Colon (tissue), 2 donors: ENCODE measurements at regions not wholly inside any gene's neighbourhood (a gene's known extent, or its start where the extent isn't known, plus 50 kb on each side); places are given as distances from the start of the nearest gene placed in this dataset.

Experiments used
- FAIRE-seq: peaks from 2 replicates; lab custom pipeline; 2012; peaks lifted over from hg19 to GRCh38; lab: Jason Lieb, UNC
- donor health status: control.
- donor health status: control.

DNA sequence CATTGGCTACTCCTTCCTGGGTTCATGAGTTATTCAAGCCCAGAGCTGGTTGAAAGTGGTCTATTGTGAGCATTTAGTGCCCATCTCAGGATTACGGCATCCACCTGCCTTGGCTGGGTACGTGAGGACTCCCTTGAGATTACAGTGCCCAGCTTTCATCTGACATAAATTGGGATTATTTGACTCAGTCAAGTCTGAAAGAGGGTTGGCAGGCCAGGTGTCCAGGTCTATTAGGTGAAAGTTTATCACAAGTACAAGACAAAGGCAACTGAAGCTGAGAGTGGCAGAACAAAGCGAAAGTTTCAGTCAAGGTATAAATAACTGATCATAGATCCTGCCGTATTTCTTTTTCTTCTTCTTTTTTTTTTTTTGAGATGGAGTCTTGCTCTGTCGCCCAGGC, 84.6 kb upstream of the ATF7IP start:
- FAIRE-seq = no peak

DNA sequence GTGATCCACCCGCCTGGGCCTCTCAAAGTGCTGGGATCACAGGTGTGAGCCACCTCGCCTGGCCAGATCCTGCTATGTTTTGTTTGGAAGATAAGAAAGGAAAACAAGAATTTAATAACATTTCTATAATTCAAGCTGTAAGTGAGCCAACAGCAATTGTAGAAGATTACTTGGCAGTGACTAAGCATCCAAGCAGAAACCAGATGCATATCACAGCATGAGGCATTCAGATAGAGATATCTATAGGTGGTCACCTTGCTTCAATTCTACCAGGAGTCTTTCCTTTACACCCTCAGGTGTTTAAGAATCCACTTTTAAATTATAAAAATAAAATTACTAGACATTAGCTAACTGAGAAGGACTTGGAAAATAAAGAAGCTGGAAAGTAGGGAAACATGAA, 83.9 kb upstream of the ATF7IP start:
- FAIRE-seq = no peak

GRCh38 chr12:14283489-14284144, 81.9 kb upstream of the ATF7IP start:
- FAIRE-seq = no peak

- FAIRE-seq = no peak
Measured at GRCh38 chr12:14284184-14284722, 81.2 kb upstream of the ATF7IP start.

- no peak for FAIRE-seq
Measured at GRCh38 chr12:14289601-14290000, 75.9 kb upstream of the ATF7IP start.

DNA sequence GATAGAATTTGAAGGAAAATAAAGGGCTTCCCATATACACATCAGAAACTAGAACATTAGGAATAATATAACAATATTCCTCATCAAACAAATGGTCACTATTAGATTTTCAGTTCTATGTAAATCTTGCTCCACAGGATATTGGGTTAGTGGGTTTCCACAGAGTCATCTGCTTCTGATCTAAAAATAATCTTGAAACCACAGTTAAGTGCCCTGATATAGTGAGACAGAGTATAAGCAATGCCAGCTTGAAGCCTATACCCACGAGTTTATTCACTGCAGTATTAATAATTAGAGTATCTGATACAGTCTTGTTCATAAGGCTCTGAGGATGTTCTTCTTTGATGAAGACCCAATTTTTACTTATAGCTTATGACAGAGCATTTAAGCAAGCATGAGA, 74.5 kb upstream of the ATF7IP start:
- FAIRE-seq = no peak

GRCh38 chr12:14303661-14304155, 61.8 kb upstream of the ATF7IP start:
- FAIRE-seq = no peak

- FAIRE-seq = no peak
Measured at GRCh38 chr12:14307004-14307403, 58.5 kb upstream of the ATF7IP start.

DNA sequence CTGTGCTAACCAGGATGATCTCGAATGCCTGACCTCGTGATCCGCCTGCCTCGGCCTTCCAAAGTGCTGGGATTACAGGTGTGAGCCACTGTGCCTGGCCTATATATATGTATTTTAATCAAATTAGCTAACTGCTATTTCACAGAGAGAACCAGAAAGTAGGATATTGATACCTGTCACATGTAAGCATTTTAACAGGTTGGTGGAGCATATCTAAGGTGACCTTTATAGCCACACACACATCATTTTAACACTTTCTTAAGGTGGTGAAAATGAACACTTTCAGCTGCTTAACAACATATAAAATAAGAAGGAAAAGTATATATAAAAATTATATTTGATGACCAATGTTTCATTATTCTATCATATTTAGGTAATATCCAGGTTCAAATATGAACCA, 57.0 kb upstream of the ATF7IP start:
- no peak for FAIRE-seq

DNA sequence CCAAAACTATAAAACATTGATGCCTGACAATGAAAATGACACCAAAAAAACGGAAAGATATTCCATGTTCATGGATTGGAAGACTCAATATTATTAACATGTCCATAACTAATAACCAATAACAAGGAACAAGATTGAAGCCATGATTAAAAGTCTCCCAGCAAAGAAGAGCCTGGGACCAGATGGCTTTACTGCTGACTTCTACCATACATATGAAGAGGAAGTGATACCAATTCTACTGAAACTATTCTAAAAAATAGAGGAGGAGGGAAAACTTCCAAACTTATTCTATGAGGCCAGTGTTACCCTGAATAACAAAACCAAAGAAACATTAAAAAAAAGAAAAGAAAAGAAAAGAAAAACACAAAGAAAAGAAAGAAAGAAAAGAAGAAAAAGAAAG, 54.6 kb upstream of the ATF7IP start:
- no peak for FAIRE-seq

DNA sequence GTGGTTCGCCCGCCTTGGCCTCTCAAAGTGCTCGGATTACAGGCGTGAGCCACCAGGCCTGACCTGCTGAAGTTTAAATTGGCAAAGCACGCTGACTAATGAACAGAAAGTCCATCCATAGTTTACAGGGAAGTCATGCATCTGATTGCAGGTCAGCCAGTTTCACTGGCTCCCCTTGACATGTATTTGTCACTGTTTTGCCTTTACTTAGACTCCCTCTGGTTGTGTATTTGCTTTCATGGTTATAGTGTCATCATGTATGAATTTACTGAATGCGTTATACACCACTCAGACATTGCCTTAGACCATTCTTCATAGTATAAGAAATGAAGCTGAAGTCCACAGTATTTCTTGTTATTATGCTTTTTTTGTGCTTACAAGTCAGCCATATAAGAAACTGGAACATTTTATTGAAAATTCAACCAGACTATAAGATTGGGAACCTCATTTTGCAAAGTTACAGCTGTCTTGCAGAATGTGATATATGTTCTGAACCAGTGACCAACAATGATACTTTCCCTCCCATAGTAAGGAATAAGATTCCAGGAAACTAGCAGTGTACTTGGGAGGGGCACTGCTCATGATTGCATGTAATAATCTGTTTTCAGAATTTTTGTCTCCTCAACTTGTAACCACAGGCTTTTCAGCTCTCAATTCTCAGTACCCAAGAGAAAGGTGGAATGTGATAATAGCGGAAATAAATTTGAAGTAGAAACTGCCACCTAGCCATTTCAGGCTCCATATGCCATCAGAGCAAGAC, 51.9 kb upstream of the ATF7IP start:
- FAIRE-seq = no peak

DNA sequence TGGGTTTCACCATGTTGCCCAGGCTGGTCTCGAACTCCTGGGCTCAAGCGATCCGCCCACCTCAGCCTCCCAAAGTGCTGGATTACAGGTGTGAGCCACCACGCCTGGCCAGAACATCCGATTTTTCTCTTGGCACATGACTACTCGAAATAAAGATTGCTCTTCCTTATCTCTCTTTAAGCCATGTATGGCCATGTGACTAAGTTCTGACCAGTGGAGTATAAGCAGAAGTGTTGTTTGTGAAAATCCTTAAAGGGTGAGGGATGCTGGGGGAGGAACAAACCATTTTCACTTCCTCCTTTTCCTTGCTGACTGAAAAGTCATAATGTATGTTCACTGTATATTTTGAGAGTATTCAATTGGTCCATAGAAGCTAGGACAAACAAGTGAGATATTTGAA, 50.7 kb upstream of the ATF7IP start:
- no peak for FAIRE-seq

GRCh38 chr12:14315501-14315900, 50.0 kb upstream of the ATF7IP start:
- no peak for FAIRE-seq
